Neural cell (in vitro differentiated cells): ENCODE measurements at regions not wholly inside any gene's neighbourhood (a gene's known extent, or its start where the extent isn't known, plus 50 kb on each side); places are given as distances from the start of the nearest gene placed in this dataset.

Experiments used
- EP300 ChIP-seq: fragments of 450-650 bp; conservative IDR thresholded peaks from 2 replicates; pipeline ENCODE4 v1.6.1; 2014; ENCODE audit warnings: antibody characterized with exemption, mild to moderate bottlenecking, moderate library complexity; ENCODE audit not compliant: poor library complexity, severe bottlenecking
- POLR2AphosphoS5 ChIP-seq: IDR thresholded peaks from 2 replicates; pipeline ENCODE4 v1.6.1; 2012
- TF ChIP-seq, protein P1 (sequence below): fragments of 450-650 bp; IDR thresholded peaks from 2 replicates; pipeline ENCODE4 v1.5.1; 2014; ENCODE audit warnings: antibody characterized with exemption, mild to moderate bottlenecking, moderate library complexity; ENCODE audit not compliant: poor library complexity, severe bottlenecking
- TF ChIP-seq, protein P2 (sequence below): IDR thresholded peaks from 2 replicates; pipeline ENCODE4 v1.6.1; 2012; ENCODE audit warnings: borderline replicate concordance

DNA sequence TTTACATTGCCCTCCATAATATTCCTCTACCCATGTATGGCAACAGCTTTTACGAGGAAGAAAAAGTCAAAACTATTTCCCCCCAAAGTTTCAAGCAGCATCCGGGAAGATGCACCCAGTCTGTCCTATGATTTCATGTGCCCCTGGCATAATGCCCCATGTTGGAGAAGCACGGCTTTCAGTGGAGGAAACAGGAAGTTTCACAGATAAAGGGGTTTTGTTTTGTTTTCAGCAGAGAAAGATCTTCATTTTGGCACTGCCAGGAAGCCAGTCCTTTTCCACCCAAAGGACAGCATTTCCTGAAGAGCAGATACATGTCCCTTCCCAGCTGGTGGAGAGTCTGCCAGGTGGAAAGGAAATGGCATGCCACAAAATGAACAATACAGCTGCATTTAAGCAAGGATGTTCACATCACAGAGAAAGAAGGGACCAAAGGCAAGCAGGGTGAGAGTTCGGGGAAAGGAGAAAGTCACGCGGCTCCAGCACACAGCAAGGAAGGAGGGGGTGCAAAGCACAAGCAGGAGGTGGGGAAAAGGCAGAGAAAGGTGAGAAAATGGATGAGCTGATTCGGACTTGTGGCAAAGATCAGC is 95.3 kb upstream of the HIVEP3 start:
- TF ChIP-seq, protein P1, sequence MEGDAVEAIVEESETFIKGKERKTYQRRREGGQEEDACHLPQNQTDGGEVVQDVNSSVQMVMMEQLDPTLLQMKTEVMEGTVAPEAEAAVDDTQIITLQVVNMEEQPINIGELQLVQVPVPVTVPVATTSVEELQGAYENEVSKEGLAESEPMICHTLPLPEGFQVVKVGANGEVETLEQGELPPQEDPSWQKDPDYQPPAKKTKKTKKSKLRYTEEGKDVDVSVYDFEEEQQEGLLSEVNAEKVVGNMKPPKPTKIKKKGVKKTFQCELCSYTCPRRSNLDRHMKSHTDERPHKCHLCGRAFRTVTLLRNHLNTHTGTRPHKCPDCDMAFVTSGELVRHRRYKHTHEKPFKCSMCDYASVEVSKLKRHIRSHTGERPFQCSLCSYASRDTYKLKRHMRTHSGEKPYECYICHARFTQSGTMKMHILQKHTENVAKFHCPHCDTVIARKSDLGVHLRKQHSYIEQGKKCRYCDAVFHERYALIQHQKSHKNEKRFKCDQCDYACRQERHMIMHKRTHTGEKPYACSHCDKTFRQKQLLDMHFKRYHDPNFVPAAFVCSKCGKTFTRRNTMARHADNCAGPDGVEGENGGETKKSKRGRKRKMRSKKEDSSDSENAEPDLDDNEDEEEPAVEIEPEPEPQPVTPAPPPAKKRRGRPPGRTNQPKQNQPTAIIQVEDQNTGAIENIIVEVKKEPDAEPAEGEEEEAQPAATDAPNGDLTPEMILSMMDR, result no peak
- TF ChIP-seq POLR2AphosphoS5 (no peak), EP300 (no peak)
- TF ChIP-seq, protein P2, sequence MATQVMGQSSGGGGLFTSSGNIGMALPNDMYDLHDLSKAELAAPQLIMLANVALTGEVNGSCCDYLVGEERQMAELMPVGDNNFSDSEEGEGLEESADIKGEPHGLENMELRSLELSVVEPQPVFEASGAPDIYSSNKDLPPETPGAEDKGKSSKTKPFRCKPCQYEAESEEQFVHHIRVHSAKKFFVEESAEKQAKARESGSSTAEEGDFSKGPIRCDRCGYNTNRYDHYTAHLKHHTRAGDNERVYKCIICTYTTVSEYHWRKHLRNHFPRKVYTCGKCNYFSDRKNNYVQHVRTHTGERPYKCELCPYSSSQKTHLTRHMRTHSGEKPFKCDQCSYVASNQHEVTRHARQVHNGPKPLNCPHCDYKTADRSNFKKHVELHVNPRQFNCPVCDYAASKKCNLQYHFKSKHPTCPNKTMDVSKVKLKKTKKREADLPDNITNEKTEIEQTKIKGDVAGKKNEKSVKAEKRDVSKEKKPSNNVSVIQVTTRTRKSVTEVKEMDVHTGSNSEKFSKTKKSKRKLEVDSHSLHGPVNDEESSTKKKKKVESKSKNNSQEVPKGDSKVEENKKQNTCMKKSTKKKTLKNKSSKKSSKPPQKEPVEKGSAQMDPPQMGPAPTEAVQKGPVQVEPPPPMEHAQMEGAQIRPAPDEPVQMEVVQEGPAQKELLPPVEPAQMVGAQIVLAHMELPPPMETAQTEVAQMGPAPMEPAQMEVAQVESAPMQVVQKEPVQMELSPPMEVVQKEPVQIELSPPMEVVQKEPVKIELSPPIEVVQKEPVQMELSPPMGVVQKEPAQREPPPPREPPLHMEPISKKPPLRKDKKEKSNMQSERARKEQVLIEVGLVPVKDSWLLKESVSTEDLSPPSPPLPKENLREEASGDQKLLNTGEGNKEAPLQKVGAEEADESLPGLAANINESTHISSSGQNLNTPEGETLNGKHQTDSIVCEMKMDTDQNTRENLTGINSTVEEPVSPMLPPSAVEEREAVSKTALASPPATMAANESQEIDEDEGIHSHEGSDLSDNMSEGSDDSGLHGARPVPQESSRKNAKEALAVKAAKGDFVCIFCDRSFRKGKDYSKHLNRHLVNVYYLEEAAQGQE, result no peak
